Nephron progenitor cell (in vitro differentiated cells): ENCODE measurements at regions not wholly inside any gene's neighbourhood (a gene's known extent, or its start where the extent isn't known, plus 50 kb on each side); places are given as distances from the start of the nearest gene placed in this dataset.

ENCODE experiments used
- DNase-seq: peaks from one replicate; pipeline ENCODE4 v3.0.0; 2021
- H3K27ac Mint-ChIP-seq: 2 replicates; pipeline ENCODE4 v1.8.0; 2021; ENCODE audit warnings: mild to moderate bottlenecking, moderate library complexity, mixed read lengths
- H3K27me3 Mint-ChIP-seq: 2 replicates; pipeline ENCODE4 v1.8.0; 2021; ENCODE audit warnings: mild to moderate bottlenecking, low read depth, mixed read lengths; ENCODE audit not compliant: poor library complexity
- H3K36me3 Mint-ChIP-seq: 2 replicates; pipeline ENCODE4 v1.8.0; 2021; ENCODE audit warnings: low read depth, mixed read lengths
- H3K4me1 Mint-ChIP-seq: 2 replicates; pipeline ENCODE4 v1.8.0; 2021; ENCODE audit warnings: mixed read lengths
- H3K4me3 Mint-ChIP-seq: 2 replicates; pipeline ENCODE4 v1.8.0; 2021; ENCODE audit warnings: mild to moderate bottlenecking, moderate library complexity, mixed read lengths
- H3K9me3 Mint-ChIP-seq: 2 replicates; pipeline ENCODE4 v1.8.0; 2021; ENCODE audit warnings: mild to moderate bottlenecking, moderate library complexity, mixed read lengths
- TF ChIP-seq, protein P1 (sequence below): fragments of 200-600 bp; sonication (generic); IDR thresholded peaks from 2 replicates; pipeline ENCODE4 v1.5.0; 2021; ENCODE audit warnings: antibody characterized with exemption

DNA sequence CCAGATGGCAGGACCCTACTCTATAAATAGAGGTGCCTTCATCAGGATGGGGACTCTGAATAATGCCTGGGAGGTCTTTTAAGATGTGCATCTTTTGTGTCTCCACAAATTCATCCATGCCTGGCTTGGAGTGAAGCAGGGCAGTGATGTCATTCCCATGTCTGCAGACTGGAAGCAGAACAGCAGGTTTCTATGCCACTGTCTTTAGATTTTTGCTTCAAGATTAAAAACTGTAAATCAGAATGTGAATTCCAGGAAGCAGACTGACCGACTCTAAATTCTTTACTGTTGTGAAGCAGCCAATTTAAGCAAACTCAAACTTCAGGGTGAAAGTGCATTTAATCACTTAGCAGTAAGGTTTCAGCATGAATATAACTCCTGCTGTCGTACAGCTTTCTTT, 159.3 kb downstream of the SCG2 start:
- H3K4me3 Mint-ChIP-seq = no peak overlapping the region
- peaks cover 10% of the 10 kb centered on the region for H3K27me3 Mint-ChIP-seq
- no peaks in the 10 kb centered on the region for H3K4me1 Mint-ChIP-seq
- H3K9me3 Mint-ChIP-seq = peaks cover 5% of the 10 kb centered on the region
- H3K27ac Mint-ChIP-seq = no peak overlapping the region
- DNase-seq = no peak
- TF ChIP-seq, protein P1, sequence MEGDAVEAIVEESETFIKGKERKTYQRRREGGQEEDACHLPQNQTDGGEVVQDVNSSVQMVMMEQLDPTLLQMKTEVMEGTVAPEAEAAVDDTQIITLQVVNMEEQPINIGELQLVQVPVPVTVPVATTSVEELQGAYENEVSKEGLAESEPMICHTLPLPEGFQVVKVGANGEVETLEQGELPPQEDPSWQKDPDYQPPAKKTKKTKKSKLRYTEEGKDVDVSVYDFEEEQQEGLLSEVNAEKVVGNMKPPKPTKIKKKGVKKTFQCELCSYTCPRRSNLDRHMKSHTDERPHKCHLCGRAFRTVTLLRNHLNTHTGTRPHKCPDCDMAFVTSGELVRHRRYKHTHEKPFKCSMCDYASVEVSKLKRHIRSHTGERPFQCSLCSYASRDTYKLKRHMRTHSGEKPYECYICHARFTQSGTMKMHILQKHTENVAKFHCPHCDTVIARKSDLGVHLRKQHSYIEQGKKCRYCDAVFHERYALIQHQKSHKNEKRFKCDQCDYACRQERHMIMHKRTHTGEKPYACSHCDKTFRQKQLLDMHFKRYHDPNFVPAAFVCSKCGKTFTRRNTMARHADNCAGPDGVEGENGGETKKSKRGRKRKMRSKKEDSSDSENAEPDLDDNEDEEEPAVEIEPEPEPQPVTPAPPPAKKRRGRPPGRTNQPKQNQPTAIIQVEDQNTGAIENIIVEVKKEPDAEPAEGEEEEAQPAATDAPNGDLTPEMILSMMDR = no peak
- H3K36me3 Mint-ChIP-seq = no peaks in the 10 kb centered on the region

DNA sequence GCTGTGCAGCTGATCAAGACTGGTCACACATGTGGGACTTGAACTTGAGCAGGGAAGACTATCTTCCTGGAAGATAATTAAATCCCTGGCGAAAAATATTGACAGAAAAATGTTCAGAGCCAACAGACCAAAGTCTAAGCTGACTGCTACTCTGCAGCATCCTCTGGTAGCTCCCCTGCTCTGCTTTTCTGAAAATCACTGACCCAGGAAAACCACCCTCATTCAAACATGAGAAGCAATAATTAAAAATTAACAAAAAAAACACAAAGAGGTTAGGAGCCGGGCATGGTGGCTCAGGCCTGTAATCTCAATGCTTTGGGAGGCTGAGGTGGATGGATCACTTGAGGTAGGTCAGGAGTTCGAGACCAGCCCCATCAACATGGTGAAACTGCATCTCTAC, 151.9 kb downstream of the SCG2 start:
- peaks cover 3% of the 10 kb centered on the region for H3K27me3 Mint-ChIP-seq
- TF ChIP-seq, protein P1 = no peak
- H3K4me3 Mint-ChIP-seq = no peak overlapping the region
- no peaks in the 10 kb centered on the region for H3K36me3 Mint-ChIP-seq
- DNase-seq = no peak
- peaks cover 5% of the 10 kb centered on the region for H3K9me3 Mint-ChIP-seq
- H3K27ac Mint-ChIP-seq = no peak overlapping the region
- no peaks in the 10 kb centered on the region for H3K4me1 Mint-ChIP-seq

DNA sequence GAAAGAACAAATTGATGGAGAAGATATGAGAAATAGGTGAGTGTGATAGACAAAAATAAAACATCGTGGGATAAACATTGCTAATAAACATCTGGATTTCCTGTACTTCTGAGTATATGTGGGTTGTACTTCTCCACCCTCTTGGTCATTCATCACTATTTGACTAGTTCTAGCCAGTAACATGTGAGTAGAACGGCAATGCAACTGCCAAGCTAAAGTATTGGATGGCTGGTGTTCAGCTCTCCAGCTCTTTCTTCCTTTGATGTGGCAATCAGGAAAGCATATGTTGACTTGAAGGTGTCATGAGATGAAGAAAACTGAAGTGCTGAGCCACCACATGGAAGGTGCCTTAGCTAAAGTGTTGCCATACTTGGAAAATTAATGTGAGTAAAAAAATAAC, 144.9 kb downstream of the SCG2 start:
- DNase-seq = no peak
- TF ChIP-seq, protein P1 = no peak
- H3K27ac Mint-ChIP-seq = no peak overlapping the region
- H3K27me3 Mint-ChIP-seq = peaks cover under 1% of the 10 kb centered on the region
- no peaks in the 10 kb centered on the region for H3K4me1 Mint-ChIP-seq
- H3K4me3 Mint-ChIP-seq = no peak overlapping the region
- H3K9me3 Mint-ChIP-seq = peaks cover 5% of the 10 kb centered on the region
- no peaks in the 10 kb centered on the region for H3K36me3 Mint-ChIP-seq

DNA sequence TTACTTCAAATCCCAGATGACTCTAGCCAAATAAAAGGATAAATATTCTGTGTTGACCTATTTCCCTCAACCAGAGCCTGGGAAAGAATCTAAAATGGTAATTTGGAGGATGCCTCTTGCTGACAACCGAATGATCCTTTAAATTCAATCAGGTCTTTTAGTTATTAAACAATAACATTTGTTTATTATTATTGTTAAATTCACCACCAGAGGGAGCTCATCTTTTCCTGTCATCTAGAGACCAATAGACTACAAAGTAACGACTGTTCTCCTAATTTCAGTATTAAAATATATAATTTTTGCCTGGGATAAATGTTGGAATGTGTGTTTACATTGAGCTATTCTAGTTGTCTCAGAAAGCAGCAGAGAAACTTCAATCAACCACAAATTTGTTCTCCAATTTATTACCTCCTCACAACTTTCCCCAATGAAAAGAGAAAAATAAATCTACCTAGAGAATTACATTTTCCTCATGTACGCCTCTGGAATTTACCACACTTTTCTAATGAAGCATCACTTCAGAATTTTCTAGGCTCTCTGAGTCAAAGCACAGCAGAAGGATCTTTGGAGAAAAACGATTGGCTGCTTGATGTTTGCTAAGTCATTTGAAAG, 142.7 kb downstream of the SCG2 start:
- no peaks in the 10 kb centered on the region for H3K36me3 Mint-ChIP-seq
- no peak for DNase-seq
- no peak overlapping the region for H3K4me3 Mint-ChIP-seq
- peaks cover 4% of the 10 kb centered on the region for H3K27me3 Mint-ChIP-seq
- H3K4me1 Mint-ChIP-seq = no peaks in the 10 kb centered on the region
- no peak overlapping the region for H3K27ac Mint-ChIP-seq
- TF ChIP-seq, protein P1 = peak; percentile 46
- H3K9me3 Mint-ChIP-seq = peaks cover 10% of the 10 kb centered on the region

DNA sequence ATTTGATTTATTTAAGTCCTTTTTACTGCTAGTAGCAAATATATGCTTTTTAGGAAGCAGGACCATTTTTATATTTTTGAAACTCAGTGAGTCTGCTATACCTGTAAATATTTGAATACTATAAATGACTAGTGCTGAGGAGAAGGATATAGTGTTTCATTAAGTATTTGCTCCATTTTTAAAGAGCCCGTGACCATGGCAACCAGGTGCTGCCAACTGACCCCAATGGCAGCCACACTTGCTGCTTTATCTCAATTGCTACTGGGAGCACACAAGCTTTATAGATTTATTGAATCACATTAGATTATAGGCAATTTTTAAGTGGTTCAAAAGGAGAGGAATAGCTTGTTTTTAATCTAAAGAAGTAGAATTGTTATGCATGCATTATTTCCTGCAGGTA, 142.0 kb downstream of the SCG2 start:
- TF ChIP-seq, protein P1 = no peak
- no peak overlapping the region for H3K4me3 Mint-ChIP-seq
- H3K27me3 Mint-ChIP-seq = peaks cover 4% of the 10 kb centered on the region
- no peak for DNase-seq
- no peaks in the 10 kb centered on the region for H3K4me1 Mint-ChIP-seq
- H3K27ac Mint-ChIP-seq = no peak overlapping the region
- H3K36me3 Mint-ChIP-seq = no peaks in the 10 kb centered on the region
- peaks cover 10% of the 10 kb centered on the region for H3K9me3 Mint-ChIP-seq

DNA sequence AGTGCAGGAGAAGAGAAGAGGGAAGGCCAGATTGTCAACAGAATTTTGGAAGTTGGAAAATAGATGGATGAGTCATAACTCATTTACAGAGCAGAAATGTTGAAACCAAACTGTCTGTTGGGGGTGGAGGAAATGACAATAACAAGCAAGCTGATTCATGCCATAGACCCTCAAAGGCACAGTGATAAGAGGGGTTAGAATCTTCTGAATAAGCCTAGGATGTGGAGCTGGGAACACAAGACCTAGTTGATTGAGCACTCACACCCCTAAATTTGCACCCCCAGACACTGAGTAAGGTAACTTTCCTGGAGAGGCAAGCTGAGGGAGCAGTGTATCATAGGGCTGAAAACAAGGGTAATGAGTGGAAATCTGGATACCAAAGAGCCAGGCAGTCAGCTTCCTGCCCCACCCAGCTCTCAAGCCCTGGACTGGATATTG, 141.4 kb downstream of the SCG2 start:
- Mint-ChIP-seq H3K4me1 (no peaks in the 10 kb centered on the region), H3K27ac (no peak overlapping the region), H3K4me3 (no peak overlapping the region), H3K9me3 (peaks cover 10% of the 10 kb centered on the region), H3K36me3 (no peaks in the 10 kb centered on the region), H3K27me3 (peaks cover 4% of the 10 kb centered on the region)
- DNase-seq = no peak
- TF ChIP-seq, protein P1 = no peak
